Smooth muscle cell of the brain vasculature (primary cell): ENCODE measurements at regions not wholly inside any gene's neighbourhood (a gene's known extent, or its start where the extent isn't known, plus 50 kb on each side); places are given as distances from the start of the nearest gene placed in this dataset.

Experiments
- DNase-seq: peaks from one replicate; pipeline ENCODE4 v3.0.0-alpha.2; 2012; ENCODE audit warnings: low read depth, low spot score

GRCh38 chr9:13351778-13352386 lies 72.4 kb upstream of the MPDZ start:
- DNase-seq = peak; percentile 18

- no peak for DNase-seq
Measured at GRCh38 chr9:13332571-13332970, 53.1 kb upstream of the MPDZ start.

GRCh38 chr9:13331320-13331719 lies 51.8 kb upstream of the MPDZ start:
- no peak for DNase-seq

GRCh38 chr9:13330396-13331004 lies 51.0 kb upstream of the MPDZ start:
- no peak for DNase-seq
